Activated CD8-positive, alpha-beta T cell treated with anti-CD3 and anti-CD28 coated beads for 36 hours (primary cell): ENCODE measurements at regions not wholly inside any gene's neighbourhood (a gene's known extent, or its start where the extent isn't known, plus 50 kb on each side); places are given as distances from the start of the nearest gene placed in this dataset.

ENCODE experiments used
- ATAC-seq: fragments of 200-7000 bp; cut with Tn5 transposase; one replicate; pipeline ENCODE4 v1.10.0; 2021; ENCODE audit warnings: mild to moderate bottlenecking, moderate library complexity
- CTCF ChIA-PET: fragments of 350-600 bp; sonication (Branson Sonifier 250); formaldehyde crosslinking; loops from one replicate; lab custom pipeline; 2021; ENCODE audit warnings: antibody characterized with exemption; lab: Charles Lee
- POLR2A ChIA-PET: fragments of 350-600 bp; sonication (Branson Sonifier 250); formaldehyde crosslinking; loops from one replicate; lab custom pipeline; 2021; ENCODE audit warnings: antibody characterized with exemption; lab: Charles Lee
- DNase-seq: peaks from one replicate; pipeline ENCODE4 v3.0.0-alpha.2; 2020
- H3K27ac Mint-ChIP-seq: one replicate; pipeline ENCODE4 v1.8.0; 2021; ENCODE audit warnings: mild to moderate bottlenecking, mixed read lengths
- H3K27me3 Mint-ChIP-seq: one replicate; pipeline ENCODE4 v1.8.0; 2021; ENCODE audit warnings: mixed read lengths
- H3K36me3 Mint-ChIP-seq: one replicate; pipeline ENCODE4 v1.8.0; 2021; ENCODE audit warnings: low read depth, mixed read lengths
- H3K4me1 Mint-ChIP-seq: one replicate; pipeline ENCODE4 v1.8.0; 2021; ENCODE audit warnings: low read depth, mixed read lengths
- H3K4me3 Mint-ChIP-seq: one replicate; pipeline ENCODE4 v1.8.0; 2021; ENCODE audit warnings: mild to moderate bottlenecking, moderate library complexity, mixed read lengths
- H3K9me3 Mint-ChIP-seq: one replicate; pipeline ENCODE4 v1.8.0; 2021; ENCODE audit warnings: mixed read lengths
- CTCF ChIP-seq: fragments of 200-600 bp; IDR thresholded peaks from one replicate; pipeline ENCODE4 v1.8.0; 2022; ENCODE audit warnings: antibody characterized with exemption, mild to moderate bottlenecking
- intact Hi-C: fragments of 100-400 bp; cut with micrococcal nuclease; formaldehyde crosslinking; loops from one replicate; pipeline ENCODE4 v1.10.0; 2022

GRCh38 chr3:163779396-163780344, 1298.6 kb downstream of the SI start:
- Mint-ChIP-seq H3K4me1 (no peaks in the 10 kb centered on the region), H3K27me3 (no peaks in the 10 kb centered on the region), H3K36me3 (no peaks in the 10 kb centered on the region), H3K27ac (no peak overlapping the region), H3K9me3 (peaks cover 14% of the 10 kb centered on the region), H3K4me3 (no peak overlapping the region)
- no peak for TF ChIP-seq CTCF
- ChIA-PET POLR2A (no interaction called here), CTCF (no interaction called here)
- intact Hi-C loops, result no loop called here
- DNase-seq (no peak), ATAC-seq (no peak)

- intact Hi-C loops, result no loop called here
- DNase-seq (no peak), ATAC-seq (no peak)
- peaks cover 19% of the 10 kb centered on the region for H3K9me3 Mint-ChIP-seq
- H3K27me3 Mint-ChIP-seq, result no peaks in the 10 kb centered on the region
- no peak overlapping the region for H3K27ac Mint-ChIP-seq
- H3K36me3 Mint-ChIP-seq, result no peaks in the 10 kb centered on the region
- POLR2A ChIA-PET, result no interaction called here
- H3K4me3 Mint-ChIP-seq, result no peak overlapping the region
- H3K4me1 Mint-ChIP-seq, result no peaks in the 10 kb centered on the region
- TF ChIP-seq CTCF, result no peak
- CTCF ChIA-PET, result no interaction called here
Measured at GRCh38 chr3:163776743-163777142, 1301.6 kb downstream of the SI start.

- H3K36me3 Mint-ChIP-seq, result no peaks in the 10 kb centered on the region
- H3K4me3 Mint-ChIP-seq, result no peak overlapping the region
- H3K9me3 Mint-ChIP-seq, result peaks cover 12% of the 10 kb centered on the region
- POLR2A ChIA-PET, result no interaction called here
- intact Hi-C loops, result no loop called here
- no peak for TF ChIP-seq CTCF
- H3K27me3 Mint-ChIP-seq, result no peaks in the 10 kb centered on the region
- DNase-seq (no peak), ATAC-seq (no peak)
- H3K27ac Mint-ChIP-seq, result no peak overlapping the region
- no peaks in the 10 kb centered on the region for H3K4me1 Mint-ChIP-seq
- CTCF ChIA-PET, result no interaction called here
Measured at GRCh38 chr3:163773136-163773535, 1305.2 kb downstream of the SI start.

- no peak for TF ChIP-seq CTCF
- ChIA-PET POLR2A (no interaction called here), CTCF (no interaction called here)
- H3K4me1 Mint-ChIP-seq, result no peaks in the 10 kb centered on the region
- DNase-seq, result no peak
- peaks cover 10% of the 10 kb centered on the region for H3K9me3 Mint-ChIP-seq
- H3K27me3 Mint-ChIP-seq, result no peaks in the 10 kb centered on the region
- H3K36me3 Mint-ChIP-seq, result no peaks in the 10 kb centered on the region
- intact Hi-C loops, result no loop called here
- no peak for ATAC-seq
- H3K27ac Mint-ChIP-seq, result no peak overlapping the region
- no peak overlapping the region for H3K4me3 Mint-ChIP-seq
Measured at GRCh38 chr3:163768048-163768447, 1310.2 kb downstream of the SI start.

GRCh38 chr3:163766112-163766511, 1312.2 kb downstream of the SI start:
- ChIA-PET CTCF (no interaction called here), POLR2A (no interaction called here)
- H3K27ac Mint-ChIP-seq, result no peak overlapping the region
- DNase-seq (no peak), ATAC-seq (no peak)
- TF ChIP-seq CTCF, result no peak
- intact Hi-C loops, result no loop called here
- H3K9me3 Mint-ChIP-seq, result peaks cover 3% of the 10 kb centered on the region
- H3K36me3 Mint-ChIP-seq, result no peaks in the 10 kb centered on the region
- no peaks in the 10 kb centered on the region for H3K4me1 Mint-ChIP-seq
- H3K4me3 Mint-ChIP-seq, result no peak overlapping the region
- no peaks in the 10 kb centered on the region for H3K27me3 Mint-ChIP-seq
